ENCODE measurements at regions not wholly inside any gene's neighbourhood (a gene's known extent, or its start where the extent isn't known, plus 50 kb on each side); places are given as distances from the start of the nearest gene placed in this dataset.

DNA sequence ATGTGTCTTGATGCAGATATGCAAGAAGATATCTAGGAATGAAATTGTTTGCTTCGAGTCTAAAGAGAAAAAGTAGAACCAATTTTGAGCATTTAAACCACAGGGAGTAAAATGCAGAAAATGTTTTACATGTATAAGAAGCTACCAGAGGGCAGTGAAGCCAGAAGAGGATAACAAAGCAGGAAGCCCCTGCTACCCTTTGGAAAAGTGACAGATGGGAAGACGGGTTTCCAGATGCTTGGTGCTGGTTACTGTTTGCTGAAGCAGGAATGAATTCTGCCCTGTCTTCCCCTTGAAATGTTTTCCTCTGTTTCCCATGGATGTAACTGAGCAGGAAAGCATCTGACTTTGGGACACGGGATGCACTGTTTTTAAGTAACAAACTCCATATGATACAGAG is 822.2 kb downstream of the MRPL39 start:
- intact Hi-C loops (cut with DNase I): no loop called here
- Histone ChIP-seq H3K27ac (no peak overlapping the region), H3K9me3 (no peaks in the 10 kb centered on the region), H3K4me1 (no peaks in the 10 kb centered on the region), H3K27me3 (no peaks in the 10 kb centered on the region), H3K36me3 (no peaks in the 10 kb centered on the region), H3K4me3 (no peak overlapping the region)
- no peak for TF ChIP-seq POLR2A (IDR thresholded peaks at IDR 0.05)
- TF ChIP-seq, protein P1, sequence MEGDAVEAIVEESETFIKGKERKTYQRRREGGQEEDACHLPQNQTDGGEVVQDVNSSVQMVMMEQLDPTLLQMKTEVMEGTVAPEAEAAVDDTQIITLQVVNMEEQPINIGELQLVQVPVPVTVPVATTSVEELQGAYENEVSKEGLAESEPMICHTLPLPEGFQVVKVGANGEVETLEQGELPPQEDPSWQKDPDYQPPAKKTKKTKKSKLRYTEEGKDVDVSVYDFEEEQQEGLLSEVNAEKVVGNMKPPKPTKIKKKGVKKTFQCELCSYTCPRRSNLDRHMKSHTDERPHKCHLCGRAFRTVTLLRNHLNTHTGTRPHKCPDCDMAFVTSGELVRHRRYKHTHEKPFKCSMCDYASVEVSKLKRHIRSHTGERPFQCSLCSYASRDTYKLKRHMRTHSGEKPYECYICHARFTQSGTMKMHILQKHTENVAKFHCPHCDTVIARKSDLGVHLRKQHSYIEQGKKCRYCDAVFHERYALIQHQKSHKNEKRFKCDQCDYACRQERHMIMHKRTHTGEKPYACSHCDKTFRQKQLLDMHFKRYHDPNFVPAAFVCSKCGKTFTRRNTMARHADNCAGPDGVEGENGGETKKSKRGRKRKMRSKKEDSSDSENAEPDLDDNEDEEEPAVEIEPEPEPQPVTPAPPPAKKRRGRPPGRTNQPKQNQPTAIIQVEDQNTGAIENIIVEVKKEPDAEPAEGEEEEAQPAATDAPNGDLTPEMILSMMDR (IDR thresholded peaks at IDR 0.05): no peak
- DNase-seq: no peak
- WGBS (ENCODE audit: insufficient coverage, low coverage, low lambda C conversion rate, missing lambda C conversion rate): 24% methylated on average over 3 of the region's 3 CpGs
- no peak for ATAC-seq

DNA sequence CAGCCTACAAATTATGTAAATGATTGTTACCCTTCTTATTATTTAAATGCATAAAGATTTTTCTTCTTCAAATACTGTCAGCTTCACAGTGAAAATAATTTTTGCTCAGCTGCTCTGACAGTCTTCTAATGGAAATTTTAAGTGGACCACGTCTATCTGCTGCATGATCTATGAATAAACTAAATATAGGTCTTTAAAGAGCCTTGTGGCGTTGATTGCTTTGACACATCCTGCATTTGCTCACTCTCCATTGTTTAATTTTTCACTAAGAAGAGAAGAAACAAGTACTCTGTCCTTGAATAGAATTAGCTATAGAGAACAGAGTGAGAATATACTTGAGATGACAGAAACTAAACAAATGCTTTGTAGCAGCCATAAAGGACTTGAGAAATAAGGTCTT is 826.1 kb downstream of the MRPL39 start:
- no peaks in the 10 kb centered on the region for H3K4me1 ChIP-seq
- TF ChIP-seq, protein P1 (IDR thresholded peaks at IDR 0.05): no peak
- no peak for TF ChIP-seq POLR2A (IDR thresholded peaks at IDR 0.05)
- intact Hi-C loops (cut with DNase I): no loop called here
- H3K9me3 ChIP-seq: no peaks in the 10 kb centered on the region
- ATAC-seq (no peak), DNase-seq (no peak)
- H3K27ac ChIP-seq: no peak overlapping the region
- no peak overlapping the region for H3K4me3 ChIP-seq
- H3K27me3 ChIP-seq: no peaks in the 10 kb centered on the region
- H3K36me3 ChIP-seq: no peaks in the 10 kb centered on the region
- WGBS (ENCODE audit: insufficient coverage, low coverage, low lambda C conversion rate, missing lambda C conversion rate): 18% methylated on average over 2 of the region's 2 CpGs

DNA sequence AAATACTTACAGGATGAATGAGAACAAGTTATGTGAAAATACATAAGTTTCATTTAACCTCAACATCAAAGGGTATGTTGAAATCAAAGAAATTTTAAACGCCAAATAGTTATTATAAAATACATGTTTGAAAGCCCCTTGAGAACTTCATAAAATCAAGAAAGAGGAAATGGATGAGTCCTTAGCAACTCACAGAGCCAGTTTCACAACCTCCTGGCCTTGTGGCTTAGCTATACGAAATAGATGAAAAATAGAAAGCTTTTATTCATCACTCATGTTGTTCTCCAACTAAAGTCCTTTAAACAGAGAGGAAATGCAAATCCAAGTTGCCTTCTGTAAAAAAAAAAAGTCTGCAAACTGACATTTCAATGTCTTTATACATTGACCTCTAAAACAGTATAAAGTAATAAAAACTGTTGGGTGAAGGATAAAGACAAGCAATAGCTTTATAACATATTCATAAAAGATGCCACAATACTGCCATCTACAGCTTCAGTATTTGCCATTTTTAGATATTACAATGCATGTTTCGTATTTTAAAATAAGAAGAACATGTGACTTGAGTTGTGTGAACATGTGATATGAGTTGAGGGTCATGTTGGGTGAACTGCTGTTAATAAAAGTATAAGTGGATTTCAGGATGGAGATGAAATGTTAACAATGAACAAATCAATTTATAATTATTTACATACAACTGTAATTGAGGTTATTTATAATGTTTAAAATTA is 847.8 kb downstream of the MRPL39 start:
- 30% methylated on average over 3 of the region's 3 CpGs for whole genome bisulfite sequencing (ENCODE audit: insufficient coverage, low coverage, low lambda C conversion rate, missing lambda C conversion rate)
- Histone ChIP-seq H3K4me1 (no peaks in the 10 kb centered on the region), H3K4me3 (no peak overlapping the region), H3K27ac (no peak overlapping the region), H3K27me3 (no peaks in the 10 kb centered on the region), H3K36me3 (no peaks in the 10 kb centered on the region), H3K9me3 (no peaks in the 10 kb centered on the region)
- DNase-seq (no peak), ATAC-seq (no peak)
- intact Hi-C loops (cut with DNase I): no loop called here
- TF ChIP-seq, protein P1 (IDR thresholded peaks at IDR 0.05): no peak
- no peak for TF ChIP-seq POLR2A (IDR thresholded peaks at IDR 0.05)

DNA sequence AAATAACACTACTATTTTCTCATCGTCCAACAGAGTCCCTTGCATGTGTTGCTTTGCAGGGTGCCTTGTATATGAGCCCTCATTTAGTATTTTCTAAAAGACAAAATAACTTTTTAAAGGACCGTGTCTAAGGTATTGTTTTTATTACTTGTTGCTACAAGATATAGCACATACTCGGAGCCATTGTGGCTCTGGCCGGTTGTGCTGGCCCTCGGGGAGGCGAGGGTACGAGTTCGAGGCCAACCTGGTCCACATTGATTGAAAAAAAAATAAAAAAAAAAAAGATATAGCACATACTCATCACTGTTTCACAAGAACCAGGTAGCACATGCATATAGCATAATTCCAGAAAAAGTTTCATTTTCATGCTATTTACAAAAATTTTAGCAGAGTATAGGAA is 869.2 kb downstream of the MRPL39 start:
- Histone ChIP-seq H3K27ac (no peak overlapping the region), H3K27me3 (no peaks in the 10 kb centered on the region), H3K4me3 (no peak overlapping the region), H3K9me3 (no peaks in the 10 kb centered on the region), H3K36me3 (no peaks in the 10 kb centered on the region), H3K4me1 (no peaks in the 10 kb centered on the region)
- intact Hi-C loops (cut with DNase I): no loop called here
- ATAC-seq: no peak
- TF ChIP-seq, protein P1 (IDR thresholded peaks at IDR 0.05): no peak
- DNase-seq: no peak
- 42% methylated on average over 8 of the region's 8 CpGs for WGBS (ENCODE audit: insufficient coverage, low coverage, low lambda C conversion rate, missing lambda C conversion rate)
